NCI-H1436 treated with DMSO at 0.1 percent for 48 hours (cell line): ENCODE measurements at regions not wholly inside any gene's neighbourhood (a gene's known extent, or its start where the extent isn't known, plus 50 kb on each side); places are given as distances from the start of the nearest gene placed in this dataset.
"Not testable (repeated sequence)": the region's sequence is repeated elsewhere in the genome, so short reads cannot be mapped to it uniquely, and the experiment has no call there.

Experiments
- DNase-seq: peaks from one replicate; lab custom pipeline; 2025; lab: John Stamatoyannopoulos, UW

DNA sequence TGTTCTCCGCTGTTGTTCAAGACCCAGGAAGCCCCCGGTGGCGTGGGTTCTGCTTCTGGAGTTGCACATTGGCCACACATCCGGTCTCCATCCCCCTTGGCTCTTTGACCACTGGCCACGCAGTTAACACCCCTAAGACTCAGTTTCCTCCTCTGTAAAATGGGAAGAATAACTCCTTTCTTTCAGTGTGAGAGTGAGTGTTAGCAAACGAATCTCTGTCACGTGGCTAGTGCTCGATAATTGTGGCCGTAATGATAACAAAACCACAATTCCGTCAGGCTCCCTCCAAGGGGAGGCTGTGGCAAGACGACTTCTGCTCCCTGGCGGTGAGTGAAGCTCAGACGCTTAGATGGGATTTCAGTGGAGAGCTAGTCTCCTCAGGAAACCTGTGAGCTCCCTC, 315.2 kb upstream of the B3GAT1 start:
- DNase-seq: no peak

DNA sequence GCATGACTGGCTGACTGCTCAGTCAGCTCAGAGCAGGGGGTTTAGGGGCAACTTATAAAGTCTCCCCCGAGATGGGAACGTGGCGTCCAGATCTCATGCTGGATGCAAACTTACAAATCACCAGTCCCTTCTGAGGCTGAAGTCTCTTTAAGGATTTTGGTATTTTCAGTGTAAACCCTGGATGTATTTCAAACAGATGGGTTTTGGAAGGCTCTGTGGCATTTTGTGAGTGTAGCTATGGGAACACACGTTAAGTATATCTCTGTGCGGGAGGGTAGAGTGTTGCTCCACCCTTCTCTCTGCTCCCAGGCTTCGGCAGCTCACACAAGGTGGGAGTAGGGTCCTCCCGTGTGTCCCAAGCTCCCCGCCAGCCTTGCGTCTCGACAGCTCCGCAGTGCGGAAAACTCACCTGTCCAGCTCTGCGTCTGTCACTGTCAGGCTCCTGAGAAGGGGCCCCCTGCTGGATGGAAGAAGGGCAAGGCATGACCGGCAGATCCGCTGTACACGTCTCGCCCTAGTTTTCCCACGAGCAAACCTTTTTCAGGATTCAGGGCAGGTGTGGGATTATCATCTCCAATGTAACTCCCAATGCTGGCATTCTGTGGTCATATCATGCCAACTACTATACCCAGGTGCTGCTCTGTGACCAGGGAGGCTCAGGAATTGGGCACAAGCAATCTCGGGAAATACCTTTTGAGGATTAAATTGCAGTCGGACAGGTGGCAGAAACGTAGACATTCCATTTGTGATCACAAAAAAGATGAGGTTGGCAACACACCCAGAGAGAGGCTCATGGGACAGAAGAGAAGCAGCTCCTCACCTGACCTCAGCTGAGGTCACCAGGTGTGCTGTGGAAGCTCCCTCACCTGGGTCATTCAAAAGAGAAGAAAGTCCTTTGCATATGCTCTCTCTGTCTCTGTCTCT, 313.9 kb upstream of the B3GAT1 start:
- DNase-seq: no peak

DNA sequence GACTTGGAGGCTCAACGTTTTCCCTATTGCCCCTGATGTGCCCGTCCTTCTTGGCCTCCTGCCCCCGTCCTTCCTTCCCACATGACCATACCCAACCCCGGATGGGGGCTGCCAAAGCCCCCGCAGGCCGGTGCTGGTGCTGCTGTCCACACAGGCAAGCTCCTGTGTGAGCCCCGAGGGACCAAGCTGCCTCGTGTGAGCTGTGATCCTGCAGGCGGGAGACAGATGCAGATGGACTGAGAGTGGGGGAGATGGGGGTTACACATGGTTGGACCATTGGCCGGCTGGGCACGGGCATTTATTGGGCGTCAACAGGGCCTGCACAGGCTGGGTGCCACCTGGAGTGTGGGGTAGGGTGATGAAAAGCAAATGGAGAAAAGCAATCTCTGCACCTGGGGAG, 313.2 kb upstream of the B3GAT1 start:
- DNase-seq: no peak

DNA sequence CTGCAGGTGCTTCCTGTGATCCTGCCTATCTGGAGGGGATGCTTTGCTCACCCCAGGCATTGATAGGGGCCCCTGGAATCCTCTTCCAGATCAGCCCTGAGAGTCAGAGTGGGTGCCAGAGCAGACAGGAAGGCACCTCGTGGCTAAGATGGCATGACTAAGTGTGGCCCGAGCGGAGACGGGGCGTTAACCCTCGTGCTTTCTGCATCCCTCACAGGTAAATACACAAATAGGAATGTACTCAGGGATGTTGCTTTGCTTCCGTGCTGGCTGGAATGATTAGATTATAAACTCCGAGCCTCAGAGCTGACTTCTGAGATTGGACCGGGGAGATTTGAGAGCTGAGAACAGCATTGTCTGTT, 312.7 kb upstream of the B3GAT1 start:
- no peak for DNase-seq

DNA sequence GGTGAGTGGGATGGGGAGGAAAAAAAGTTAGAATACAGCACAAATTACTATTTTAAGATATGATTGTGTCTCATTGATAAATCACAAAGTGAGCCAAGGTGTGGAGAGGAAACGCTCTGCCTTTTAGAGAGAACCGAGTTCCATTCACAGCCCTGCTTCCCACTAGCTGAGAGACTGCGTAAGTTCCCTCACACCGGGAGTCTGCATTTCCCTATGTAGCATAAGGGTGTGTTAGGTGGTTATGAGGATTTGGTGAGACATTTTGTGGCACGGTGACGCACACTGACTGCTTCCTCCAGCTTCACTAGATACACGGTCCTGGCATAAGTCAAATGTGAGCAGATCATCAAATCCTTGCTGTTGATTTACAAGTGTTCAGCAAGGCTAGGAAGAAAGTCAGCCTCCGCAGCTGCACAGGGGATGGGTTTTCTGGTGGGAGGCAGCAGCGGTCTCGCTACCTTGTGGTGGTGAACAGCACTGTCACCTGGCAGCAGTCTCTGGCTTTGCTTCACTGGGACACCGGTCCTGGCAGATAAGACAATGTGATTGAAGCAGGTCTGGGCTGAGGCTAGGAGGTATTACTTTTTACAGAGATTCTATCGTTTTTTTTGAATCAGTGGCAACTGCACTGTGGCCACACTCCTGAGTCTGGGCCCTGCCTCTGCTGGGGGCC, 312.2 kb upstream of the B3GAT1 start:
- DNase-seq: no peak

DNA sequence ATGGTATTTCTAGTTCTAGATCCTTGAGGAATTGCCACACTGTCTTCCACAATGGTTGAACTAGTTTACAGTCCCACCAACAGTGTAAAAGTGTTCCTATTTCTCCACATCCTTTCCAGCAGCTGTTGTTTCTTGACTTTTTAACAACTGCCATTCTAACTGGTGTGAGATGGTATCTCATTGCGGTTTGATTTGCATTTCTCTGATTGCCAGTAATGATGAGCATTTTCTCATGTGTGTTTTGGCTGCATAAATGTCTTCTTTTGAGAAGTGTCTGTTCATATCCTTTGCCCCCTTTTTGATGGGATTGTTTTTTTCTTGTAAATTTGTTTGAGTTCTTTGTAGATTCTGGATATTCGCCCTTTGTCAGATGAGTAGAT, 308.6 kb upstream of the B3GAT1 start:
- DNase-seq: not testable (repeated sequence)

DNA sequence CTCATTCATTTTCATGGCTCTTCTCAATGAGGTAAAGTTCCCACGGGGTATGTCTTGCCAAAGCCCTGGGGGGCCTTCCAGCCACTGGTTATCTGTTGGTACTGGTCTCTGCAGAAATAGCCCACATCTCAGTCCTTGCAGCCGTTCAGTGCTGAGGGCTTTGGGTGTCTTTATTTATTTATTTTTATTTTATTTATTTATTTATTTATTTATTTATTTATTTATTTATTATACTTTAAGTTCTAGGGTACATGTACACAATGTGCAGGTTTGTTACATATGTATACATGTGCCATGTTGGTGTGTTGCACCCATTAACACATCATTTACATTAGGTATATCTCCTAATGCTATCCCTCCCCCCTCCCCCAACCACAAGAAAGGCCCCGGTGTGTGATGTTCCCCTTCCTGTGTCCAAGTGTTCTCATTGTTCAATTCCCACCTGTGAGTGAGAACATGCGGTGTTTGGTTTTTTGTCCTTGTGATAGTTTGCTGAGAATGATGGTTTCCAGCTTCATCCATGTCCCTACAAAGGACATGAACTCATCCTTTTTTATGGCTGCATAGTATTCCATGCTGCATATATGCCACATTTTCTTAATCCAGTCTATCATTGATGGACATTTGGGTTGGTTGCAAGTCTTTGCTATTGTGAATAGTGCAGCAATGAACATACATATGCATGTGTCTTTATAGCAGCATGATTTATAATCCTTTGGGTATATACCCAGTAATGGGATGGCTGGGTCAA, 308.1 kb upstream of the B3GAT1 start:
- DNase-seq: not testable (repeated sequence)

DNA sequence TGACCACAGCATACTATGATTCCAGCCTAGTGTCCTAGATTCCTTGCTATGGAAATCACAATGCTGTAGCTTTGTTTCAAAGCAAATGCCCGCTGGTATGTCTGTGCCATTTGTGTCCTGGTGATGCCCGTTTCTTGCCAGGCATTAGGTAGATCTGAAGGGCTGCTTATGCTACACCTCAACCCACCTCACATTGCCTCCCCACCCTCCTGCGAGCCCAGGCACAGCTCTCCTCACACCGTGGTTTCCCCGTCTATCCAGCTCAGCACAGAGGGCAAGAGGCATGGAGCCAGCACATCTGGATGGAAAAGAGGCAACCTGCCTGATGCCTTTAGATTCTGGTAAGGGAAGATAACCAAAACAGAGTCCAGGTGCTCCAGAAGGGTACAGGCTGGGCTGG, 307.4 kb upstream of the B3GAT1 start:
- no peak for DNase-seq

DNA sequence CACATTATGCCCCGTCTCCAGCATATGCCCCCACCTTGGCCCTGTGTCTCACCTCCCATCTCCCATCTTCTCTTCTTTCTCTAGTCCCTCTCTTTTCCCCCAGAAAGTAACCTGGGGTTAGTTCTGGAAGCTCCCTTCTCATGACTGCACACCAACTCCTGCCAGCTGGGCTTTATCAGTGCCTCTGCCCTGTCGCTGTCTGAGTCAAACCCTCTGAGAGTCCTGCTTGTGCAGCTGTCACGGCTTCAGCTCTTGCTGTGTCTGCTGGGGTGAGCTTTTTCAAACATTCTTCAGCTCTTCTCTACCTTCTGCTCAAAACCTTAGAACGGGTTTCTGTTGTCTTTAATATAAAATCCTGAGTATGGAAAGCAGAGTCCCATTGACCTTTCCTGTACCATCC, 304.5 kb upstream of the B3GAT1 start:
- no peak for DNase-seq

DNA sequence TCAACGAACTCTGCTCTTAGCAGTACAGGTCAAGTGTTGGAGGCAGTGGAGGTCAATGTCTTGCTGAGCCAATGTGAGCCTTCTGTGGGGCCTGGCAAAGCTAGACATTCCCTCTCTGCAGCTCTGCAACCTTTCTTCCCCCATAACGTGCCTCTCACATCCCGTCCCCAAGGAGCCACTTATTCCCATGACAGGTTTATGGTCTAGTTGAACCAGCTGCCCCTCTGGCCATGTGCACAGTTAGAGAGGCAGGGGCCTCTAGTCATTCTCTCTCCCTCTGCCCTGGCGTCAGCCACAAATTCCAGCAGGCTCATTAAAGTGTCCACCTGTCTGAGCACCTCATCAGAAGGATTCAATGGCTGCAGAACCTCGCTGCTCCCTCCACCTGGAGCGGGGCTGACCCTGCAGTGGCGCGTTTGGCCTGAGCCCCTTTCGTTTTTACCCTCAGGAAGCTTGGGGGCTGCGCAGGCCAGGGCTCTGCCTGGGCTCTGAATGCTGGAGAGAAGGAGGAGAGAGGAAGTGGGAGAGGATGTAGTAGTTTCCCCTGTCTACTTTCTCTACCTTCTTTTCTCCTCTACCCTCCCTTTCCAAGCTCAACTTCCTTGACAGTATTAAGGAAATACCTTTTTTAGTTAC, 302.1 kb upstream of the B3GAT1 start:
- DNase-seq: no peak

DNA sequence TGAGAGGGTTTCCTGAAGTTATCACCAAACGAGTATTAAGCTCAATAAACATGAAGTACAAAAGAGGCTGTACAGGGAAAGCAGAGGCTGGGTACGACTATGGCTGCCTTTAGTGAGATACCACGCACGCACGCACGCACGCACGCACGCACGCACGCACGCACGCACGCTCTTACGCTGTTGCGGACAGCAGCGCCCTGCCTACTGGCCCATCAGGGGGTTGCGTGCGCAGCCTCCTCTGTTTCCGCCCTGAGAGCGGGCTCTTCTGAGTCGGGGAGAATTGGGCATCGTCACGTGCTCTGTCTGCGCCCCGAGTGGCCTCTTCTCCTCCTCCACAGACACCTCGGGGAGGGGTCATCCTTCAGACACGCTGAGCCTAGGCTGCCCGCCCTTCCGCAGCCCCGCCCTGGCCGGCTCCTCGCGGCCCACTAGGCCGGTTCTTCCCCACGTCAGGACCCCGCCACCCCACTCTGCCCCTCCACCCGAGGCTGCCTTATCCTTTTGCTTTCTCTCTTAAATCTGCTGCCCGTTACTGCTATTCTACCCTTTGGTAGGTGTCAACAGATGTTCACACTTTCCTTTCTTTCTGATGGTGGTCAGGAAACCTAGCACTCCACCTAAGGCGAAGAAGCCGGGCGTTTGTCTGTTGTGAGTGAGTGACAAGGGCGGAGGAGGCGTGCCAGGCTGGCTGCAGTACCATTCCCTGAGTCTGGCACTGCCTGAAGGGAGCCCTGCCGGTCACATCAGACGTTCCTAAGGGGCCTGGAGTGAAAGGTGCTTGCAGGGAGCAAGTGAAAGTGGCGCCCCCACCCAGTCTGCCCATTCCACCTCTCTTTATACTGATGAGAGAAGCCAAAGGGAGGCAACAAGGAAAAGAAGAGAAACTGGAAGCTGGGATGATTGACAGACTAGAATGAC, 300.4 kb upstream of the B3GAT1 start:
- no peak for DNase-seq

DNA sequence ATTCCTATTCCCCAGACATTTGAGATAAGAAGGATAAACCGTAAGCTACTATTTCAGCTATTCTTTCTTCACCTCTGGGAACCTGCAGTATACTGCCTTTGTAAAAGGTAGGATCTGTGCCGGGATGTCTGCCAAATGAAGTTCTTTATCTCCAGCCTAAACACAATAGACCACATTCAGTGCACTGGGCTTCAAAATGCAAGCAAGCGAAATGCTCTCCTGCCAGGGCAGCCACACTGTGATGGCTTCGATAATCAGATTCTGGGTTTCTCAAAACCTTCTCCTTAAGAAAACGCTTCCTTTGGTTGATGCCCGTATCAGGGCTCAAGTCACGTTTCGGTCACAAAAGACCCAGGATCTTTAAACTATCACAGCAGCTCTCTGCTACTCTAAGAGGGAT, 299.5 kb upstream of the B3GAT1 start:
- no peak for DNase-seq

DNA sequence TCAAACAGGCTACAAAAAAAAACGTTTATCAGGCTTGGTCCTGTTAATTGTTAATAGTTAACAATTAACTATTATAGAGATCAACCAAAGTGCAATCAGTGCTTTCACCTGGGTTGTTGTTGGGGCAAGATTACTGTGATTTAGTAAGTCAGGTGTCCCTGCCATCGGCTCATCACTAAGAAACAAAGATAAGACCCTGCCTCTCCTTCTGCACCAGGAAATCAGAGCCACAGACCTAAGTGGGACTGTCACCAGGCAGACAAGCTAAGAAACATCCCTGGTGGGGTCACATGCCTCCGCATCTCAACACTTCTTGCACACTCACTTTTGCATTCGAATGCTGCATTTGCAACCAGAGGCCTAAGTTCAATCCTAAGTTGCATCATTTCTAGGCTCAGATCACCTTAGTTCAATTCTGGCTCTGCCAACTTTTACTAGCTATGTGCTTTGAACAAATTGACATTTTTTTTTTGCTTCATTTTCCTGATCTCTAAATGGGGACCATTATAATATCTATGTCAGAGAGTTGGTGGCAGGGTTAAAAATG, 298.9 kb upstream of the B3GAT1 start:
- no peak for DNase-seq

DNA sequence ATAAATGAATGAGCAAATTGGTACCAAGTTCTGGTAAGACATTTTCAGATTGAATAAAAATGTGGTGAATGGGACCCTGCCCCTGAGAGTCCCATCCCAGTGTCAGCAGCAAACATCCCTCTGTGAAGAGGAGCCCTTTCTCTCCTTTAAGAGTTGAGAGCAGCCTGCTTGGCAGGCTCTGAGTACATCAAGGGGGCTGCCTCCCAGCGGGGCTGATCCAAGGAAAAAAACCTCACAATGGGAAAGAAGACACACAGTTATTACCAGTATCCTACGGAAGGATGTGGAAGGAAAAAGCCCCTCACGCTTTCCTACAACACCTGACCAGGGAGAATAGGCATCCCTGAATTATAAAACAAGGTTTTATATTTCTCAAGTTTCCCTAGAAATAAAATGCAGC, 293.8 kb upstream of the B3GAT1 start:
- DNase-seq: no peak

DNA sequence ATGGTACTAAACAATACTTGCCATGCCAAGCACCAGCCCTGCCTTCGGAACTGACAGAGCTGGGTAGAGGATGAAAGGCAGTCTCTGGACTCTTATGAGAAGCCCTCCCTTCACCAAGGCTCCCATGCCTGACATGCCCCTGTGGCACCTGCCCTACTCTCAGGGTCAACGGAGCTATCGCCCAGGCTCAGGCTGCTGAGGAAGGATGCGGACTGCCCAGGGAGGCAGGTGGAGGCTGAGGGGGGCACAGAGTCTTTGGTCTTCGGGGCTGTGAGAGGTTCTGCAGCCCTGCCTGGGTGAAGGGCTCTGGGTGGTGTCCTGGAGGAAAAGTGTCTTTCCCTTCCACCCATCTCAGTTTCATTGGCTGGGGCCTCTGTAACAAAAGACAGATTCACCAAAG, 290.8 kb upstream of the B3GAT1 start:
- DNase-seq: no peak

DNA sequence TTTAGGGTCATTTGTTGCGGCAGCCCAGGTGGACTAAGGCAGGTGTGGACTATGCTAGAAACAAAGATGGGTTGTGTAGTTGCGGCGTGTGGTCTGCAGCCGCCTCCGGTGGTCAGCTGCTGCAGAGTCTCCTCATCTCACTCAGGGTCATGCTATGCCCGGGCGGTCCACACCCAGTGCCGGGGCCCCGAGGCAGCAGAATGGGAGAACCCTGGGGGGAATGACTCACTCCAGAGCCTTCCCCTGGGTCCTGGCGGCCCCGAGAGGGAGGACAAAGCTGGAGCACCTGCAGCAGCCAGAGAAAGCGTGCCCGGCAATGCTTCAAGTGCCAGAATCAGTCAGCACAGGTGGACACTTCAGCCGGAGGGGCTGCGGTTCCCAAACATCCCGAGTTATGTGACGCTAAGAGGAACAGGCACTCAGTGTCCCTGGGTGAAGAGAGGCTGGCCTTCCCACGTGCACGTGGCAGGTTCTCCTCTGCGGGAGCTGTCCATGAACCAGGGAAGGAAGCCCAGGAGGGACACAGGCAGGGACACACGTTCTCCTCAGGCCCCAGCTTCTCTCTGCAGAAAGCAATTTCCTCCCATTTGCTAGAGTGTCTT, 289.6 kb upstream of the B3GAT1 start:
- no peak for DNase-seq

DNA sequence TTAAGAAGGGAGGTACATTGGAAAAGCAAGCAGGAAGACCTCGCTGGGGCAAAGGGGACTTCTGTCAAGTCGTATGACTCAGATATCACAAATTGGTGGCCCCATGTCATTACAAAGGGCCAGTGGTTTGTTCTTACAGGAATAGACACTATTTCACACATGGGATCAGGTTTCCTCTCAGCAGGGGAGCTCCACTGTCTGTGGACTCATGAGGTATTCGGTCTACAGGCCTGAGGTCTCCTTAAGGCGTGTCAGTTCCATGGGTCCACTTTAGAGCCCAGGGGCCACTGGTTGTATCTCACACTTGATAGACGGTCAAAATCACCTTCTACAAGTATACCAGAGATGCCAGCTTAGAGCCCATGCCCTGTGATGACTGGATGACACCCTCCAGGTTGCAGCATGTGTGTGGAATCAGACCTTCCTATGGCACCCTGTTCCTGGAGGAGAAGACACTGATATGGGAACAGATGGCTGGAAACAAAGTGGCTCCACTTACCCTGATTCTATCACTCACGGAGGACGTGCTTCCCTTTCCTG, 288.1 kb upstream of the B3GAT1 start:
- DNase-seq: no peak

DNA sequence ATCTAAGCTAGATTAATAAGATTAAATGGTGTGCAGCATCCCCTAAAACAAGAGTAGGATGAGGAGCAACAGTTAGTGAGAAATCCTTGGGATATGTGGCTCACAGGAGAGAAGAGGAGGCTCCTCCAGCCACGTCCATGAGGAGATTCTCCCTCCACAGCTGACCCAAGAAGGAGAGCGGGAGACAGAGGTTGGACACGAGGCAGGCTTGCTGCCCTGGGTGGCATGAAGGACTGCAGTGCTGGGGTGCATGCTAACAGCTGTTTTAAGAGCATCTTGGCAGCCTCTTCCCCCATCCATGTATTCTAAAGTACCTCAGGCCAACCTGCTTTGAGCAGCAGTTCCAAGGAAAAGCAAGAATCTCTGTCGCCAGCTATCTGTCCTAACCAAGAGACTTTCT, 284.4 kb upstream of the B3GAT1 start:
- DNase-seq: no peak

DNA sequence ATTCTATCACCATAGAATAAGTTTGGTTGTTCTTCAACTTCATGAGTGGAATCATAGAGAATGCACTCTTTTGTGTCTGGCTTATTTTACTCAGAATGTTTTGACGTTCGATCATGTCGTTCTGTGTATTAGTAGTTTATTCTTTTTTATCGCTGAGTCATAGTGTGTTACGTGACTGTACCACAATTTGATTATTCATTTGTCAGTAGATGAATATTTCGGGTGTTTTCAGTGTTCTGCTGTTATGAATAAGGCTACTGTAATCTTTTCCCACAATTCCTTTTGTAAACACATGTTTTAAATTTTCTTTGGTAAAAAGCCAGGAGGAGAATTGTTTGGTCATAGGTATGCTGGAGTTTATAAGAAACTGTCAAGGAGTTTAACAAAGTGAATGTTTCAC, 279.9 kb upstream of the B3GAT1 start:
- no peak for DNase-seq

DNA sequence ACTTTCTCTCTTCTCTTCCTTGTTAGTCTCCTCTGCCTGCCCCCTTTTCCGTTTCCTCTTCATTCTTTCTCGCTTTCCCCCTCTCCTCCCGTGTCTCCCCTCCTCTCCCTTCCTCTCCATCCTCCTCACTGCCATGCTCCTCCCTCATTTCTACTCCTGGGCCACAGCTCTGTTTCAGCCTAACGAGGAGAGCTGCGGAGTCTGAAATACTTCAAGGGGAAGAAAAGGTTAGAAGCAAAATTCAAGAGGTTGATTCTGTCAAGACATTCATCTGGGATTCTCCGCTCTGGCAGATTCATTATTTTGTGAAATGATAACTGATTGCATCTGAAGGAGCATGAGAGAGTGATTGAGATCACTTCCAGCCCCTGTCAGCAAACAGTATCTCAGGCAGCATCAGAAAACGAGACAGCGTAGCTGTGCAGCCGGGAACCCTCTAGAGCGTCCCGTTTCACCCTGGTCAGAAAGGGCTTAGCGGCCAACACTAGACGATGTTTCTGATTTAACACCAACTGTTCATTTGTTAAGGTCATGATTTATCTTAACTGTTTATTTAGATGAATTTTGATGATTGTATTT, 279.3 kb upstream of the B3GAT1 start:
- no peak for DNase-seq
